ENCODE measurements at regions not wholly inside any gene's neighbourhood (a gene's known extent, or its start where the extent isn't known, plus 50 kb on each side); places are given as distances from the start of the nearest gene placed in this dataset.
A peak's percentile ranks its signal among the peaks of the same experiment; 100 is the strongest.
"Not testable (repeated sequence)": the region's sequence is repeated elsewhere in the genome, so short reads cannot be mapped to it uniquely, and the experiment has no call there.

- DNase-seq, result no peak
Measured at GRCh38 chr5:57931807-57932206, 449.2 kb upstream of the ACTBL2 start.

- no peak for DNase-seq
Measured at GRCh38 chr5:57931352-57931751, 448.7 kb upstream of the ACTBL2 start.

- DNase-seq, result no peak
Measured at GRCh38 chr5:57929271-57929670, 446.7 kb upstream of the ACTBL2 start.

GRCh38 chr5:57923094-57923493 lies 440.5 kb upstream of the ACTBL2 start:
- not testable (repeated sequence) for DNase-seq

- DNase-seq, result no peak
Measured at GRCh38 chr5:57917004-57917403, 434.4 kb upstream of the ACTBL2 start.

- DNase-seq, result no peak
Measured at GRCh38 chr5:57915536-57915935, 432.9 kb upstream of the ACTBL2 start.

- no peak for DNase-seq
Measured at GRCh38 chr5:57911438-57911837, 428.8 kb upstream of the ACTBL2 start.

- no peak for DNase-seq
Measured at GRCh38 chr5:57906671-57907070, 424.1 kb upstream of the ACTBL2 start.

- no peak for DNase-seq
Measured at GRCh38 chr5:57903458-57903857, 420.8 kb upstream of the ACTBL2 start.

GRCh38 chr5:57902095-57902494 lies 419.5 kb upstream of the ACTBL2 start:
- DNase-seq, result no peak

GRCh38 chr5:57900381-57900944 lies 417.9 kb upstream of the ACTBL2 start:
- DNase-seq, result no peak

GRCh38 chr5:57896576-57896975 lies 414.0 kb upstream of the ACTBL2 start:
- peak; percentile 8 for DNase-seq

GRCh38 chr5:57895766-57896165 lies 413.2 kb upstream of the ACTBL2 start:
- DNase-seq, result peak; percentile 16

- no peak for DNase-seq
Measured at GRCh38 chr5:57893926-57894325, 411.3 kb upstream of the ACTBL2 start.

- DNase-seq, result no peak
Measured at GRCh38 chr5:57891443-57891842, 408.8 kb upstream of the ACTBL2 start.

- DNase-seq, result peak; percentile 95
Measured at GRCh38 chr5:57889558-57889957, 406.9 kb upstream of the ACTBL2 start.

GRCh38 chr5:57887851-57888621 lies 405.4 kb upstream of the ACTBL2 start:
- DNase-seq, result peak; percentile 61

- DNase-seq, result no peak
Measured at GRCh38 chr5:57884346-57885102, 401.9 kb upstream of the ACTBL2 start.

GRCh38 chr5:57880216-57880615 lies 397.6 kb upstream of the ACTBL2 start:
- DNase-seq, result no peak

GRCh38 chr5:57878301-57878722 lies 395.7 kb upstream of the ACTBL2 start:
- DNase-seq, result no peak

GRCh38 chr5:57871496-57871895 lies 388.9 kb upstream of the ACTBL2 start:
- no peak for DNase-seq

GRCh38 chr5:57870267-57870666 lies 387.7 kb upstream of the ACTBL2 start:
- not testable (repeated sequence) for DNase-seq

- DNase-seq, result peak; percentile 78
Measured at GRCh38 chr5:57863661-57864060, 381.1 kb upstream of the ACTBL2 start.

GRCh38 chr5:57862942-57863341 lies 380.3 kb upstream of the ACTBL2 start:
- DNase-seq, result no peak

Measured in EL (cell line).